PFSK-1 (cell line): ENCODE measurements at regions not wholly inside any gene's neighbourhood (a gene's known extent, or its start where the extent isn't known, plus 50 kb on each side); places are given as distances from the start of the nearest gene placed in this dataset.

ENCODE experiments used
- FOXP2 ChIP-seq: optimal IDR thresholded peaks from 2 replicates; pipeline ENCODE3; 2011; ENCODE audit warnings: borderline replicate concordance, control low read depth, inconsistent platforms; ENCODE audit not compliant: insufficient read depth; ENCODE audit errors: extremely low read length, extremely low read depth
- POLR2AphosphoS5 ChIP-seq: IDR thresholded peaks from 2 replicates; pipeline ENCODE4 v1.6.1; 2012; ENCODE audit warnings: low read depth, mild to moderate bottlenecking, control low read depth, low read length, moderate library complexity
- REST ChIP-seq, 2 experiments: IDR thresholded peaks; 2 replicates each; pipeline versions ENCODE4 v1.6.1 to v1.8.0; 2011 to 2012; ENCODE audit warnings: low read depth in 2 of 2, low read length in 2 of 2, control low read depth in 1 of 2, inconsistent platforms in 1 of 2, mild to moderate bottlenecking in 1 of 2, moderate library complexity in 1 of 2; ENCODE audit not compliant: insufficient read depth in 1 of 2
- SIN3A ChIP-seq: IDR thresholded peaks from 2 replicates; pipeline ENCODE4 v1.6.1; 2012; ENCODE audit warnings: mild to moderate bottlenecking, low read length, moderate library complexity, borderline replicate concordance; ENCODE audit not compliant: insufficient read depth

GRCh38 chr5:26828294-26828693 lies 210.1 kb downstream of the CDH9 start:
- TF ChIP-seq POLR2AphosphoS5 = no peak
- TF ChIP-seq REST (IDR thresholded peaks at IDR 0.05; ENCODE audit: insufficient read depth in 1 of 2, low read depth in 2 of 2, low read length in 2 of 2) = no peak
- no peak for TF ChIP-seq SIN3A
- TF ChIP-seq FOXP2 = no peak
